ENCODE measurements at regions not wholly inside any gene's neighbourhood (a gene's known extent, or its start where the extent isn't known, plus 50 kb on each side); places are given as distances from the start of the nearest gene placed in this dataset.
"Not testable (repeated sequence)": the region's sequence is repeated elsewhere in the genome, so short reads cannot be mapped to it uniquely, and the experiment has no call there.

DNA sequence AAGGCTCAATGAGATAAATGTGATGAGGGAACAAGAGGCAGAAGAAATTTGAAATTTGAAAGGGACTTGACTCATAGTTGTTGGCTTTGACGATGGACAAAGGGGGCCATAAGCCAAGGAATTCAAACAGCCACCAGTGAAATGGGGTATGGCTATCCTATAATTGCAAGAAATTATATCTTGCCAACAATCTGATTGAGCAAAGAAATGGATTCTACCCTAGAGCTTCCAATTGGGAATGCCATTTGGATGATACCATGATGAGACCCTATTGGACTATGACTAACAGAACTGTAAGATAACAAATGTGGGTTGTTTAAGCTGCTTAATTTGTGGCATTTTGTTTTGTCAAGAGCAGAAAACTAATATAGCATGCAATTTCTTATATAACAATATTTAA lies 270.1 kb upstream of the ARSJ start:
- no peak for DNase-seq (ENCODE audit: low spot score)

DNA sequence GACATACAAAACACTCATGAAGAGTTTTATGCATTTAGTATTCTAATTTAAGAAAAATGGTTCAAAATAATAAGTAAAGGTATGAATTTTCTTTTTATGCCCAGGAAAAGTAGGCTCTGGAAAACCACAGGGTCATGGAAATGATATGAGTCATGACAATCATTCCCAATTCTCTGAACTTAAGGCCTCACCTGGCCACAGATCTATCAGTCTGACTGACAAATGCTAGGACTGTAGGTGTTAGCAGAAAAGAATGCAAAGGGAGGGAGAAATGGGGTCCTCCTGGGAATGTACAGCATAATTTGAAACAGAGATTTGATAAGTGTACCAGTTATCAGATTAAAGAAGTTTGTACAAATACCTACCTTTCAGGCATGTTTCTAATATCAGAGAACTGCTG lies 270.5 kb upstream of the ARSJ start:
- DNase-seq (ENCODE audit: low spot score) = no peak

DNA sequence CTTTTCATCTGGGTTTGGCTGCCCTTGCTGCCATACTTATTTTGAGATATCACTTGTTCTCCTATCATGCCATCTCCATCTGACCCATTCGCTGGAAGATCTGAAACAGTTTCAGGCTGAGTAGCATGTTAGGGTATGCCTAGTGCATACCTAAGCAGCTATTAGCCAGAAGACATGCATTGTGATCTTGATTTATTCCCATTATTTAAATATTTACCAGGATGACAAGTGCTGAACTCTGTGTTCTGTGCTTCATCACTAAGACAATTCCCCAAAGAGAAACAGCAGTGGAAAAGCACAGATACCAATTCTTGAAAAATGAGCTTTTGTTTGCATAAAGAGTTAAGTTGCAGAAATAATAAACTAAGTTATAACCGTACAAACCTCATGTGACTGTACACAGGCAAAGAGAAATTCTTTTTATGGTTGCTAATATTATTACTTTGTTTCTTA lies 271.0 kb upstream of the ARSJ start:
- DNase-seq (ENCODE audit: low spot score) = no peak

DNA sequence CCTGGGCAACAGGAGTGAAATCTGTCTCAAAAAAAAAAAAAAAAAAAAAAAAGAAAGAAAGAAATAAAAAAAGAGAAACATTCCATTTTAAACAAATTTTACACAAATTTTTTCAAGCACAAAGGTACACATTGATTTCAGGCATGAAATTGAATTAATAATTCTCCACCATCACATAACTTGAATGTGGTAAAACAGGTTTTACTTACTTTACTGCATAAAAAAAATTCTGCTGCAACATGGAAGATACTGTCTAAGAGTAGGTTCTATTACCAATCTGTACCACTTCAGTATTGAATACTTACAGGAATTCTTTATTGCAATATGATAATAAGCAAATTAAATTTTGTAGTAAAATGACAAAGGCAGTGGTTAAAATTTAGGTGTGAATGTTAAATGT lies 271.6 kb upstream of the ARSJ start:
- no peak for DNase-seq (ENCODE audit: low spot score)

DNA sequence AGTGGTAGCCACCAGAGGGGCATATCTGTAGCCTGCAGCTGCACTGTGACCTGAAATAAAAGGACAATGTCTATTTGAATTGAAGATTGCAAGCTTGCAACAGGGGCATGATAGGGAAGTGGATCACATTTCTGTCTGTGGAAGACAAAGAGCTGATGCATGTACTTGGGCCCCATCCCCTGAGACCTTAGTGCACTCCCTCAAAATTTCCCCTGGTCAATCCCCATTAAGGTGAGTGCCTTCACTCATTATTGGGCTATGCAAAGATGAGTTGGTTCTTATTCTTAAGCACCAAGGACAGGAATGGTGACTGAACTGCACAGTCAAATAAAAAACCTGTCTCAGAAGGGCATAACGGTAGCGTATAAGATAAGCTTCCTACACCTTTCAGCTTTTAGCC lies 273.1 kb upstream of the ARSJ start:
- no peak for DNase-seq (ENCODE audit: low spot score)

DNA sequence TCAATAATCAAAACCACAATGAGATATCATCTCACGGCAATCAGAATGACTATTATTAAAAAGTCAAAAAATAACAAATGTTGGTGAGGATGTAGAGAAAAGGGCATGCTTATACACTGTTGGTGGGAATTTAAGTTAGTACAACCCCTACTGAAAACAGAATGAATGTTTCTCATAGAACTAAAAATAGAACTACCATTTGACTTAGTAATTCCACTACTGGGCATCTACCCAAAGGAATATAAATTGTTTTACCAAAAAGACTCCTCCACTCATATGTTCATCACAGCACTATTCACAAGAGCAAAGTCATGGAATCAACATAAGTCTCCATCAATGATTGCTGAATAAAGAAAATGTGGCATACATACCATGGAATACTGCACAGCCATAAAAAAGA lies 278.1 kb upstream of the ARSJ start:
- DNase-seq (ENCODE audit: low spot score) = no peak

DNA sequence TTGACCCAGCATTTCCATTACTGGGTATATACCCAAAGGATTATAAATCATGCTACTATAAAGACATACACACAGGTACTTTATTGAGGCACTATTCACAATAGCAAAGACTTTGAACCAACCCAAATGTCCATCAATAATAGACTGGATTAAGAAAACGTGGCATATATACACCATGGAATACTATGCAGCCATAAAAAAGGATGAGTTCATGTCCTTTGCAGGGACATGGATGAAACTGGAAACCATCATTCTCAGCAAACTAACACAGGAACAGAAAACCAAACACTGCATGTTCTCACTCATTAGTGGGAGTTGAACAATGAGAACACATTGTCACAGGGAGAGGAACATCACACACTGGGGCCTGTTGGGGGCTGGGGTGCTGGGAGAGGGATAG lies 283.0 kb upstream of the ARSJ start:
- DNase-seq (ENCODE audit: low spot score) = not testable (repeated sequence)

DNA sequence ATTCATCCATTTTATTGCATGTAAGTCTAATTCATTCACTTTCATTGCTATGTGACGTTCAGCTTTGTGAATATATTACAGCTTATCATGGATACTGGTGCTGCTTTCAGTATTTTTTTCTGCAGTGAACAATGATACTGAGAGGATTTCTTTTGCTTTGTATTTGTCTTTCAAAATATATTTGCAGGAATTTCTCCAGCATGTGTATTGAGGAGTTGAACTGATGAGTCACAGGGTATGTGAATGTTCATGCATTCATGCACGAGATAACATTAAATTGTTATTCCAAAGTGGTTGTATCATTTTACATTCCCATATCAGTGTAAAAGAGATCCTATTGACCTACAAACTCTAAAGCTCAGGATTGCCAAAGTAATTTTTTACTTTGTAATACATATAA lies 283.8 kb upstream of the ARSJ start:
- DNase-seq (ENCODE audit: low spot score) = peak; percentile 29

DNA sequence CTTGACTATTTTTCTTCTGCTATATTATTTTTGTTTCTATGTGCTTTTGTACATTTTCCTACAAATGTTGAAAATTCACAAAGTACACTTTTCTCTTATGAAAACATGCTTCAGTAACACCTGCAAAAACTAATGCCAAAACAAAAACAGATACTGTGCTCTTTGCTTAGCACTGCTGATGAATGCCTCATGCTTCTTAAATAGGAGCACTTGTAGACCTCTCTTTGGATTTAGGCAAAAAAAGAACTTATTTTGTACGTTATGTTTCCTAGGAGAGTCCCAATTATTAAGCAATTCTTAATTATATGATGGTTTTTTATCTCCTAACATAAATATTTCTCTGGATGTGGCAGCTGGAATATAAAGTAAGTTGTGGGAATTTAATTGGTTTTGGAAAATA lies 285.0 kb upstream of the ARSJ start:
- no peak for DNase-seq (ENCODE audit: low spot score)

DNA sequence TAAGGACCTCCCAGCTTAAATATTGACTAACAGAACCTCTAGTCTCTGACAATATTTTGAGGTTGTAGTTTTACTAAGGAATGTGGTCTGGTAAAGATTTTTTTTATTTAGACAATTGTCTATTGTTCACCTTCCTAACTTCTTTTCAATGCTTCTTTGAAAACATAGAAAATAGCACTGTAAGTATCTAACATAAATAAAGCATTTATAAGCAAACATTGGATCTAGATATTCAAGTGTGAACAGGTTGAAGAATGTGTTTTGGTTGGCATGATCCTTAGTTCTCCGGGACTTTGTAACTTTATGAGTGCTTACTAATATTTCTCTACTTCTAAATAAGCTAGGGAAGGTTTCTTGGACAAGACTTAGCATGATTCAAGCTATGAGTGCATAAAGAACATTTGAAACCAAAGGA lies 285.4 kb upstream of the ARSJ start:
- DNase-seq (ENCODE audit: low spot score) = no peak

DNA sequence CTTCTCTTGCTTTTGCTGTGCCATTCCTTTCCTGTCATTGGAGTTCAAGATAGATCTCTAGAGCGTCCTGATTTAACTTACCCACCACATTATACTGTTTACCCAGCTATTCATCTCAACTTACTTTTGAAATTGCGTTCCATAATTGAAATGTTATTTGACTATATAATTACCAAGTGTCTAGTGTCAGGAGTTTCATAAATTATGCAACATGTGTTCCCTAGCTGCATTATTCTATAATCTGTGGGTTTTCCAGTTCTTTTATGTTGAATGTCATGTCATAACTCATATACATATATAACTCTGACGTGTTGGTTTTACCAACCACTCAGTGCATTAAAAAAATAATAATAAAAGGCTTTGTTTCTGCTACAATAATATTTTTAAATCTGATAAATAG lies 285.9 kb upstream of the ARSJ start:
- no peak for DNase-seq (ENCODE audit: low spot score)

DNA sequence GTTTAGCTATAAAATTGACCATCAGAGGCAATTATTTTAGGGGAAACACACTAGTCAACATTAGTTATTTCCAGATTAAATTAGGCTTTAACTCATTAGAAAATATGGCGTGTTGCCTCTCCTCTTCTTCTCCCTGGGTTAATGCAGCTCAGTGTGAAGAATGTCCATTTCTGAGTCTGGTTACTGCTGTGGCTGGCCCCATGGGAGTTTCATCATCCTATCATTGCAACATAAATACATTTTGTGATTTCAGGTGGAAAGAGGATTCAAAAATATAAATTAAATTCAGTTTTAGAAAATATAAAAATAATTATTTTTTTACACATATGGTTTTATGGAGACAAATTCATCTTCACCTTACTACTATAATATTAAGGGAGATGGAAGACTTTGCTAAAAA lies 288.5 kb upstream of the ARSJ start:
- DNase-seq (ENCODE audit: low spot score) = no peak

DNA sequence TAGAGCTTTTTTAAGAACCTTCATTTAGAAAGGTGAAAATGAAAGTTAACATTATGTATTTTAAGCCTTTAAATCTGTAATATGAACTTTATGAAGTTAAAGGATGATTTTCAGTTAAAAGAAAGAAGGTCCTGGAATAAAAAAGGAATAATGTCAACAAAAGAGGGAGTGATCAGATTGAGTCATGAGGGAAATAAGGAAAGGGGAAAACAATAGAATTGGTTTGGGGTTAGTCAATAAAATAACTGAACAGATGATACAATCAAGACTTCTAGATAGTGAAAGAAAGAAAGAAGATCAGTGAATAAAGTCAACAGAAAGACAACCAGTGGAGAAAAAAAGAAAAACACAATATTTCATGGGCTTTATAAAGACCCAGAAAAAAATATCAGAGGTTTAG lies 291.6 kb upstream of the ARSJ start:
- no peak for DNase-seq (ENCODE audit: low spot score)

DNA sequence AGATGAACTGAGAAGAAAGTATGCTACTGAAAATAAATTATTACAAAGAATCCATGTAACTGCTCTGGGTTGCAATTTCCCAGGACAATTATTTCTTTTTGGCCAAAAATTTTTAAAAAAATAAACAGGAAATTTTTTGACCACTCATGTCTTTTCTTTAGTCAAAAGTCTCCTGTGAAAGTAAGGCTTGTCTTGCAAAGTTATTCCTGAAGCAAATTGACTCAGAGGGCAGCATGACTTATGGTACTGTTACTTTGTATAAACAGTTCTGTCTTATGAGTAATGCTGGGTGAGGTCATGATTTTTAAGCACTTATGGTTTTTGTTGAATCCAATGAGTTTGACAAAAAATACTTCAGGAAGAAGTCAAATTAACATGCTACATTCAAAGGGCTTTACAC lies 292.8 kb upstream of the ARSJ start:
- peak; percentile 69 for DNase-seq (ENCODE audit: low spot score)

DNA sequence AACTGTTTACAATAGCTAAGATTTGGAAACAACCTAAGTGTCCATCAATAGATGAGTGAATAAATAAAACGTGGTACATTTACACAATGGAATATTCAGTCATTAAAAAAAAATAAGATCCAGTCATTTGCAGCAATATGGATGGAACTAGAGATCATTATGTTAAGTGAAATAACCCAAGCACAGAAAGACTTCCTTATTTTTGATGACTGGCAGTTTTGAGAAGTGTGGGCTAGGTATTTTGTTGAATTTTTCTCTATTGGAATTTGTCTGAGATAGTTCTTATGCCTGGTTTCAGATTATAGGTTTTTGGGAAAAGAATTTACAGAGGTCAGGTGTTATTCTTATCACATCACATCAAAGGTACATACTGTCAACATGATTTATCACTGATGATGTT lies 293.8 kb upstream of the ARSJ start:
- DNase-seq (ENCODE audit: low spot score) = no peak

DNA sequence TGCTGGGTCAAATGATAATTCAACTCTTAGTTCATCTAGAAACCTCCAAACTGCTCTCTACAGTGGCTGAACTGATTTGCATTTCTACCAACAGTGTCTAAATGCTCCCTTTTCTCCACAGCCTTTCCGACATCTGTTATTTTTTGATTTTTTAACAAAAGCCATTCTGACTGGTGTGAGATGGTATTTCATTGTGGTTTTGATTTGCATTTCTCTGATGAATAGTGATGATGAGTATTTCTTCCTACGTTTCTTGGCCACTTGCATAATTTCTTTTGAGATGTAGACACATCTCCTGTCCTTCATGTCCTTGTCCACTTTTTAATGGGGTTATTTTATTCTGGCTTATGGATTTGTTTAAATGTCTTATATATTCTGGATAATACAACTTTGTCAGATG lies 298.2 kb upstream of the ARSJ start:
- no peak for DNase-seq (ENCODE audit: low spot score)

DNA sequence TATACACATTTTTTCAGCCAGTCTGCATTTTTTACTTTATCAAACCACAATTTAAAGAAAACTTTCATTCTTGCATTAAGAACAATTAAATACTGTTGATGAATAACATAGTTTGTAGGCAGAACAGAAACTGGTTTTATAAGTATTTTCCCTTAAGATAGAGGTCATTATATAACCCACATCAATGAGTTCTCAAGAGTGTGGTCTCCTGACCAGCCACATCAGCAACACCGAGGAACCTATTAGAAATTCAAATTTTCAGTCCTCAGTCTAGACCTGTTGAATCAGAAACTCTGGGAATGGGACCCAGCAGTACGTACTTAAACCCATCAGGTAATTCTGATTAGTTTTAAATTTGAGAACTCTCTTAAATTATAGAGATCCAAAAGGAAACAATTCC lies 299.6 kb upstream of the ARSJ start:
- DNase-seq (ENCODE audit: low spot score) = no peak

DNA sequence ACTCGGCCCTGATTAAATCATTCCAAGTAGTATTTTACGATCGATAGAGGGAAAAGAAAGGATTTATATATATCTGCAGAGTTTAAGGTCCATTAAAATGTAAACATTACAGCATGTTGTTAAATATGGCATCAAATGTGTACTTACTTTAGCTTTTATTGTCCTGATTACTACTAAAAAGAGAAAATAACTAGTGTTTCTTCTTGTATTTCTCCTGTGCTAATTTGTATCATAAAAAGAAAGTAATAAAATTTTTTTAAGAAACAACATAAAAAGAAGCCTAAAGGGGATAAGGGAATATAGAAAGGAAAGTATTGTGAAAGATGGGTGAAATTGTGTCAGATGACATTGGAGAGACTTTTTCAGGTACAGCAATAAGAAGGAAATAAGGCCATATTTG lies 300.3 kb upstream of the ARSJ start:
- no peak for DNase-seq (ENCODE audit: low spot score)

DNA sequence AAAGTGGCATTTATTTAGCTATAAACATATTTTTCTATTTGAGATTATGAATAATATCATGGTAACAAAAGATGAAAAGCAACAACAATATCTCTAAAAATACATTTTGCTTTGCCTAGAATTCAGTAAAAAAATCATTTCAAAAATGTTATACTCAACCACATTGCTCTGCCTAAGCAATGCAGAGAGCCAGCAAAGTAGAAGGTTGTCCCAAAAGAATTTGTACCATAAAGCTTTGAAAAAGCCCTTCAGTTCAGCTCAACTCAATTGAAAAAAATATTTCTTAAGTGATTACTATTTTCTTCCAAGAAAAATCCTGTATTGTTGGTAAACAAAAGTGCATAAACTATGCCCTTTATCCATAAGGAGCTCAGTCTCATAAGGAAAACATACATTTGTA lies 301.2 kb upstream of the ARSJ start:
- no peak for DNase-seq (ENCODE audit: low spot score)

DNA sequence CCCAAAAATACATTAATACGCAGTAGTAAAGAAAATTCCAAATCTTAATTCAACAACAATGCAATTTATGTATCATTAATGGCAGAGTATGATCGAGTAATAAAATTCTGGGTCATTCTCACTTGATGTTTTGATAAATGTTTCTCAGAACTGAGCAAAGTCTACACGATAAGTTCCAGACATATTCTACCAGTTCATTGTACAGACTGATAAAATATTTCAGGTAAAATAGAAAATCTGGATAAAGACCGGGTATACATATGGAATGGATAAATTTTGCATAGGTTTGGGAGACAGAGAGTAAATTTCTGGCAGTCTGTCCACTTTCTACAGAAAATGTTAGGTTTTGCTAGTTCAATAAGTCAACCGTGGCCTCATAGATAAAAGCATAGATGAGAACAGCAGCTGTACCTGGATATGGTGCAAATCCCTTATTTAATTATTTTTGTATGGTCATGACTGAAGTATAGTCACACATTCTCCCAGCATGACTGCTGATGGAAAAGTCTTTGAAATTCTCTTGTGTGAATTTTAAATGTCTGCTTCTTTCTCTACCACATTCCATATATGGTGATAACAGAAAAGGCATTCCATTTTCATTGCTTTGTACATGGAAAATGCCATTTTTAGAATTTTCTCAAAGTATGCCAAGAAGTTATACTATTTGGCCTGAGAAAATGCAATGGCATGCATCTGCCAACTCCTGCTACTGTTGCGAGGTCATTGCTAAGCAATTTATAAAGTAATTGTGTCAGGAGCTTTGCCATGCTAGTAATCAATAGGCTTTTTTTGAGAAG lies 301.9 kb upstream of the ARSJ start:
- peak; percentile 63 for DNase-seq (ENCODE audit: low spot score)

DNA sequence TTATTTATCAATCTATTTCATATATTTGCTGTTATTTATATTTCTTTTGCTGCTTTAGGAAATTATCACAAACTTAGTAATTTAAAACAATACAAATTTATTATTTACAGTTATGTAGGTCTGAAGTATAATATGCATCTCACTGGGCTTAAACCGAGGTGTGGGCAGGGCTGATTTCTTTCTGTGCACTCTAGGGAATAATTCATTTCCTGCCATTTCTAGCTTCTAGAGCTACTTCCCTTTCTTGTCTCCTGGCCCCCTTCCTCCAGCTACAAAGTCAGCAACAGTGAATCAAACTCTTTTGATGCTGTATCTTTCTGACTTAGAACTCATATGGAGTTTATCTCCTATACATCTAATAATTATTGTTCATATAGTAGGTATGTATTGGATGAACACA lies 303.5 kb upstream of the ARSJ start:
- DNase-seq (ENCODE audit: low spot score) = no peak

DNA sequence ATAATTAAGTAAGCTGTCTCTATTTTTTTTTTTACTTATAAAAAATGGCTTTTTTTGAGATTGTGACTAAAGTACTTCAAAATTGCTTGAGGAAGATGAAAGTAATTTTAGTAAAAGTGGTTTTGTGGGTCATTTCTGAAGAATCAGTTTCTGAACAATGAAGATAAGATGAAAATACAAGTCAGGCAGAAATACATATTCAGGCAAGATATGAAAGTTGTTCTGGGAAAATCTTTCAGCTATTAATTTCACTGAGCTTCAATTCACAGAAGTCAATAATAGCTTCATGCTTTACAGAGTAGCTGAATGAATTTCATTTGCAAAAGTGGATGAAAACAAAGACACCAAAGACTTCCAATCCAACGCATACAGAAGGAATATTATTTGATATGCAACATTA lies 305.2 kb upstream of the ARSJ start:
- DNase-seq (ENCODE audit: low spot score) = no peak

DNA sequence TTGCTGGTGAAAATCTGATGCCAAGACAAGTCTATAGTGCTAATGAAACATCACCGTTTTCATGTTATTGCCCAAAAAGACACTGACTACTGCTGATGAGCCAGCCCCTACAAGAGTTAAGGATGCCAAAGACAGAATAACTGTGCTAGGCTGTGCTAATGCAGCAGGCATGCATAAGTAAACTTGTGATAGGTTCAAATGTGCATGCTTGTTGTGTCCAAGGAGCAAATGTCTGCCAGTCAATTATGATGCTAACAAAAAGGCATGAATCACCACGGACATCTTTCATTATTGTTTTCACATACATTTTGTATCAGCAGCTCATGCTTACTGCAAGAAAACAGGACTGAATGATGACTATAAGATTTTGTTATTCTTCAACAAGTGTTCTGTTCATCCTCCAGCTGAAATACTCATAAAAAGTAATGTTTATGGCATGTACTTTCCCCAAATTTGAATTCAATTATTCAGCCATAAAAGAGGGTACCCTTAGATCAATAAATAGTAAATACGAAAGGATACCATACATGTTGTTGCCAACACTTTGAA lies 306.9 kb upstream of the ARSJ start:
- no peak for DNase-seq (ENCODE audit: low spot score)

DNA sequence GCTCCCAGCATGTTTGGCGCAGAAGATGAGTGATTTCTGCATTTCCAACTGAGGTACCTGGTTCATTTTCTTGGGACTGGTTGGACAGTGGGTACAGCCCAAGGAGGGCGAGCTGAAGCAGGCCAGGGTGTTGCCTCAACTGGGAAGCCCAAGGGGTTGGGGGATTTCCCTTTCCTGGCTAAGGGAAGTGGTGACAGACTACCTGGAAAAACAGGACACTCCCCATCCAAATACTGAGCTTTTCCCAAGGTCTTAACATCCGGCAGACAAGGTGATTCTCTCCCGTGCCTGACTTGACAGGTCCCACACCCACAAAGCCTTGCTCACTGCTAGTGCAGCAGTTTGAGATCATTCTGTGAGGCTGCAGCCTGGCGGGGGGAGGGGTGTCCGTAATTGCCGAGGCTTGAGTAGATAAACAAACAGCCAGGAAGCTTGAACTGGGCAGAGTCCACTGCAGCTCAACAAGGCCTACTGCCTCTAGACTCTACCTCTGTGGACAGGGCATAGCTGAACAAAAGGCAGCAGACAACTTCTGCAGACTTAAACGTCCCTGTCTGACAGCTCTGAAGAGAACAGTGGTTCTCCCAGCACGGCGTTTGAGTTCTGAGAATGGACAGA lies 307.7 kb upstream of the ARSJ start:
- no peak for DNase-seq (ENCODE audit: low spot score)

All from AG08395 (cell line).